GM12891 (cell line): ENCODE measurements at regions not wholly inside any gene's neighbourhood (a gene's known extent, or its start where the extent isn't known, plus 50 kb on each side); places are given as distances from the start of the nearest gene placed in this dataset.

Experiments used
- PAX5 ChIP-seq: IDR thresholded peaks from 2 replicates; pipeline ENCODE4 v1.6.1; 2011; ENCODE audit warnings: low read length, moderate library complexity, mild to moderate bottlenecking; ENCODE audit not compliant: insufficient read depth, severe bottlenecking
- POLR2A ChIP-seq: IDR thresholded peaks from 2 replicates; pipeline ENCODE4 v1.6.1; 2011; ENCODE audit warnings: low read depth, low read length, control low read depth
- POLR2AphosphoS5 ChIP-seq: IDR thresholded peaks from 2 replicates; pipeline ENCODE4 v1.6.1; 2011; ENCODE audit warnings: low read depth, low read length, control low read depth
- SPI1 ChIP-seq: IDR thresholded peaks from 2 replicates; pipeline ENCODE4 v1.6.1; 2011; ENCODE audit warnings: low read depth, low read length, control low read depth
- TAF1 ChIP-seq: IDR thresholded peaks from 2 replicates; pipeline ENCODE4 v1.6.1; 2011; ENCODE audit warnings: low read depth, low read length, control low read depth

- TF ChIP-seq POLR2A (no peak), TAF1 (no peak), POLR2AphosphoS5 (no peak), PAX5 (no peak), SPI1 (no peak)
Observed at GRCh38 chr18:78769502-78770105, 210.0 kb upstream of the SALL3 start.
